Fibroblast of lung (primary cell): ENCODE measurements at regions not wholly inside any gene's neighbourhood (a gene's known extent, or its start where the extent isn't known, plus 50 kb on each side); places are given as distances from the start of the nearest gene placed in this dataset.

ENCODE experiments used
- DNase-seq, 2 donors: peaks; one replicate each; pipeline versions ENCODE4 v3.0.0 to v3.0.0-alpha.2; 2010; ENCODE audit warnings: low read depth in 2 of 2
- H2AFZ ChIP-seq: 2 replicates; pipeline ENCODE4 v1.5.1; 2012; ENCODE audit warnings: low read length, control low read depth, inconsistent platforms
- H3K27ac ChIP-seq: 2 replicates; pipeline ENCODE4 v1.5.1; 2011; ENCODE audit warnings: low read length, control low read depth; ENCODE audit not compliant: insufficient read depth
- H3K27me3 ChIP-seq: 2 replicates; pipeline ENCODE4 v1.5.1; 2011; ENCODE audit warnings: mild to moderate bottlenecking, low read length; ENCODE audit not compliant: control insufficient read depth, insufficient read depth
- H3K36me3 ChIP-seq: 2 replicates; pipeline ENCODE4 v1.5.1; 2011; ENCODE audit warnings: low read length; ENCODE audit not compliant: control insufficient read depth, insufficient read depth
- H3K4me1 ChIP-seq: 2 replicates; pipeline ENCODE4 v1.5.1; 2011; ENCODE audit warnings: low read length; ENCODE audit not compliant: control insufficient read depth, insufficient read depth; ENCODE audit errors: extremely low read depth
- H3K4me2 ChIP-seq: 2 replicates; pipeline ENCODE4 v1.5.1; 2011; ENCODE audit warnings: low read length, control low read depth; ENCODE audit not compliant: insufficient read depth; ENCODE audit errors: extremely low read depth
- H3K4me3 ChIP-seq, 4 experiments: fragments of 200-600 bp in 1 of 4; sonication (generic) in 1 of 4; replicated peaks in 1 of 4; 2 replicates each; pipeline ENCODE4 v1.5.1; 2011 to 2016; ENCODE audit warnings: low read length in 4 of 4, low read depth in 3 of 4, mild to moderate bottlenecking in 3 of 4, control low read depth in 2 of 4, inconsistent platforms in 1 of 4, mixed read lengths in 1 of 4; ENCODE audit not compliant: insufficient read depth in 1 of 4; ENCODE audit errors: control extremely low read depth in 1 of 4
- H3K79me2 ChIP-seq: 2 replicates; pipeline ENCODE4 v1.5.1; 2012; ENCODE audit warnings: mild to moderate bottlenecking, low read length, inconsistent platforms; ENCODE audit not compliant: control insufficient read depth, insufficient read depth
- H3K9ac ChIP-seq: 2 replicates; pipeline ENCODE4 v1.5.1; 2011; ENCODE audit warnings: mild to moderate bottlenecking, low read length, control low read depth; ENCODE audit not compliant: insufficient read depth
- H3K9me3 ChIP-seq: 2 replicates; pipeline ENCODE4 v1.5.1; 2012; ENCODE audit warnings: low read depth, low read length; ENCODE audit not compliant: control insufficient read depth, insufficient read depth
- H4K20me1 ChIP-seq: 2 replicates; pipeline ENCODE4 v1.5.1; 2011; ENCODE audit warnings: low read length; ENCODE audit not compliant: control insufficient read depth, insufficient read depth; ENCODE audit errors: extremely low read depth
- CTCF ChIP-seq, 2 donors: IDR thresholded peaks in 1 of 2; conservative IDR thresholded peaks in 1 of 2; 1 replicate in 1 of 2; 2 replicates in 1 of 2; pipeline ENCODE4 v1.5.1; 2011 to 2012; ENCODE audit warnings: low read length in 2 of 2, control low read depth in 1 of 2, inconsistent platforms in 1 of 2, low read depth in 1 of 2, mild to moderate bottlenecking in 1 of 2
- EZH2 ChIP-seq: IDR thresholded peaks from 2 replicates; pipeline ENCODE4 v1.5.1; 2012; ENCODE audit warnings: low read length, control low read depth, mild to moderate bottlenecking; ENCODE audit errors: missing control alignments

- Histone ChIP-seq H4K20me1 (no peaks in the 10 kb centered on the region), H3K4me3 (no peak overlapping the region), H3K79me2 (no peaks in the 10 kb centered on the region), H3K4me2 (no peak overlapping the region), H3K27ac (no peak overlapping the region), H3K9me3 (no peaks in the 10 kb centered on the region), H3K9ac (no peak overlapping the region), H3K4me1 (no peaks in the 10 kb centered on the region), H2AFZ (no peak overlapping the region), H3K27me3 (no peaks in the 10 kb centered on the region), H3K36me3 (no peaks in the 10 kb centered on the region)
- TF ChIP-seq CTCF (conservative IDR thresholded peaks at IDR 0.05 in 1 of 2, IDR thresholded peaks at IDR 0.05 in 1 of 2; ENCODE audit: low read depth in 1 of 2, low read length in 2 of 2), result no peak
- no peak for DNase-seq
Observed at GRCh38 chr2:225158360-225158759, 116.1 kb upstream of the DOCK10 start.

- H3K9me3 ChIP-seq, result no peaks in the 10 kb centered on the region
- H2AFZ ChIP-seq, result no peak overlapping the region
- H3K4me3 ChIP-seq, result no peak overlapping the region
- no peaks in the 10 kb centered on the region for H3K79me2 ChIP-seq
- no peak overlapping the region for H3K27ac ChIP-seq
- H3K9ac ChIP-seq, result no peak overlapping the region
- H3K4me2 ChIP-seq, result no peak overlapping the region
- H3K27me3 ChIP-seq, result no peaks in the 10 kb centered on the region
- H3K36me3 ChIP-seq, result no peaks in the 10 kb centered on the region
- no peaks in the 10 kb centered on the region for H4K20me1 ChIP-seq
- H3K4me1 ChIP-seq, result no peaks in the 10 kb centered on the region
- TF ChIP-seq EZH2 (no peak), CTCF (conservative IDR thresholded peaks at IDR 0.05 in 1 of 2, IDR thresholded peaks at IDR 0.05 in 1 of 2; ENCODE audit: low read depth in 1 of 2, low read length in 2 of 2) (no peak)
- DNase-seq, result no peak
Observed at GRCh38 chr2:225156853-225157451, 114.7 kb upstream of the DOCK10 start.

GRCh38 chr2:225140723-225141122 lies 98.5 kb upstream of the DOCK10 start:
- Histone ChIP-seq H3K9me3 (no peaks in the 10 kb centered on the region), H3K27ac (no peak overlapping the region), H3K79me2 (no peaks in the 10 kb centered on the region), H3K9ac (no peak overlapping the region), H3K4me2 (no peak overlapping the region), H4K20me1 (no peaks in the 10 kb centered on the region), H3K4me3 (no peak overlapping the region), H3K36me3 (no peaks in the 10 kb centered on the region), H3K4me1 (no peaks in the 10 kb centered on the region), H3K27me3 (no peaks in the 10 kb centered on the region), H2AFZ (no peak overlapping the region)
- no peak for TF ChIP-seq EZH2
- no peak for TF ChIP-seq CTCF (conservative IDR thresholded peaks at IDR 0.05 in 1 of 2, IDR thresholded peaks at IDR 0.05 in 1 of 2; ENCODE audit: low read depth in 1 of 2, low read length in 2 of 2)
- no peak for DNase-seq
